ENCODE measurements at regions not wholly inside any gene's neighbourhood (a gene's known extent, or its start where the extent isn't known, plus 50 kb on each side); places are given as distances from the start of the nearest gene placed in this dataset.

DNA sequence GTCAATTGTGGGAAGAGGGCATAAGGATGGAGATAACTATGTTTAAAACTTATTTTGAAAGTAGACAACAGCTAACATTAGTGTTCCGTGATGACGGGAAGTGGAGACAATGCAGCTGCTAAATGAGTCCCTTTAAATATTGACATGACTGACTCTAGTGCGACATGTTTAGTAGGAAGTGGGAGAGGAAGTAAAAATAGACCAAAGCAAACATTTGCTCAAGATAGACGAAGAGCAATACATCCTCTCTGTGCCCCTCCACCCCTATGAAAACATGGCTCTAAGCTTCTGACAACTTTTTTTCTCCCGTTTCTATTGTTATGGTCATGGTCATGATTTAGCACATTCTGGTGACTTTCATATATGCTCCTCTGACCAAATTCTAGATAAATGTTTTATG, 60.0 kb upstream of the HMCN1 start (continued):
- TF ChIP-seq KMT2B (CRISPR knock-in tag; IDR thresholded peaks at IDR 0.05) (no peak), KLF9 (CRISPR knock-in tag; IDR thresholded peaks at IDR 0.05; ENCODE audit: low read depth) (no peak), HDAC2 (CRISPR knock-in tag; IDR thresholded peaks at IDR 0.05) (peak; percentile 78), MTERF4 (CRISPR knock-in tag; IDR thresholded peaks at IDR 0.05) (no peak), ZNF773 (CRISPR knock-in tag; IDR thresholded peaks at IDR 0.05; ENCODE audit: borderline replicate concordance) (no peak), FOSL2 (CRISPR knock-in tag; IDR thresholded peaks at IDR 0.05) (peak; percentile 78), ZBTB1 (CRISPR knock-in tag; IDR thresholded peaks at IDR 0.05; ENCODE audit: borderline replicate concordance) (no peak), ZFP36 (IDR thresholded peaks at IDR 0.05; ENCODE audit: borderline replicate concordance, low read depth, low read length, partially characterized antibody) (no peak), ETV5 (CRISPR knock-in tag; IDR thresholded peaks at IDR 0.05; ENCODE audit: borderline replicate concordance) (peak; percentile 97), TBL1XR1 (IDR thresholded peaks at IDR 0.05; ENCODE audit: borderline replicate concordance, low read length, partially characterized antibody) (peak; percentile 55), ZNF629 (CRISPR knock-in tag; conservative IDR thresholded peaks at IDR 0.05) (no peak), UBTF (CRISPR knock-in tag; IDR thresholded peaks at IDR 0.05) (no peak), ZSCAN12 (CRISPR knock-in tag; IDR thresholded peaks at IDR 0.05) (no peak), THYN1 (CRISPR knock-in tag; IDR thresholded peaks at IDR 0.05; ENCODE audit: borderline replicate concordance, low read depth) (no peak), ZBTB38 (CRISPR knock-in tag; IDR thresholded peaks at IDR 0.05) (no peak), RFXAP (CRISPR knock-in tag; IDR thresholded peaks at IDR 0.05; ENCODE audit: borderline replicate concordance) (no peak), SRSF9 (IDR thresholded peaks at IDR 0.05; ENCODE audit: borderline replicate concordance, insufficient read depth, low read depth, low read length, poor library complexity, severe bottlenecking) (no peak), ZFP36L2 (CRISPR knock-in tag; IDR thresholded peaks at IDR 0.05) (no peak), REXO4 (CRISPR knock-in tag; IDR thresholded peaks at IDR 0.05; ENCODE audit: borderline replicate concordance) (no peak), HNRNPL (IDR thresholded peaks at IDR 0.05; ENCODE audit: low read depth, low read length) (no peak)
- TF ChIP-seq, protein P1, sequence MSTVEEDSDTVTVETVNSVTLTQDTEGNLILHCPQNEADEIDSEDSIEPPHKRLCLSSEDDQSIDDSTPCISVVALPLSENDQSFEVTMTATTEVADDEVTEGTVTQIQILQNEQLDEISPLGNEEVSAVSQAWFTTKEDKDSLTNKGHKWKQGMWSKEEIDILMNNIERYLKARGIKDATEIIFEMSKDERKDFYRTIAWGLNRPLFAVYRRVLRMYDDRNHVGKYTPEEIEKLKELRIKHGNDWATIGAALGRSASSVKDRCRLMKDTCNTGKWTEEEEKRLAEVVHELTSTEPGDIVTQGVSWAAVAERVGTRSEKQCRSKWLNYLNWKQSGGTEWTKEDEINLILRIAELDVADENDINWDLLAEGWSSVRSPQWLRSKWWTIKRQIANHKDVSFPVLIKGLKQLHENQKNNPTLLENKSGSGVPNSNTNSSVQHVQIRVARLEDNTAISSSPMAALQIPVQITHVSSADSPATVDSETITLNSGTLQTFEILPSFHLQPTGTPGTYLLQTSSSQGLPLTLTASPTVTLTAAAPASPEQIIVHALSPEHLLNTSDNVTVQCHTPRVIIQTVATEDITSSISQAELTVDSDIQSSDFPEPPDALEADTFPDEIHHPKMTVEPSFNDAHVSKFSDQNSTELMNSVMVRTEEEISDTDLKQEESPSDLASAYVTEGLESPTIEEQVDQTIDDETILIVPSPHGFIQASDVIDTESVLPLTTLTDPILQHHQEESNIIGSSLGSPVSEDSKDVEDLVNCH (CRISPR knock-in tag; IDR thresholded peaks at IDR 0.05), result no peak
- TF ChIP-seq, protein P2, sequence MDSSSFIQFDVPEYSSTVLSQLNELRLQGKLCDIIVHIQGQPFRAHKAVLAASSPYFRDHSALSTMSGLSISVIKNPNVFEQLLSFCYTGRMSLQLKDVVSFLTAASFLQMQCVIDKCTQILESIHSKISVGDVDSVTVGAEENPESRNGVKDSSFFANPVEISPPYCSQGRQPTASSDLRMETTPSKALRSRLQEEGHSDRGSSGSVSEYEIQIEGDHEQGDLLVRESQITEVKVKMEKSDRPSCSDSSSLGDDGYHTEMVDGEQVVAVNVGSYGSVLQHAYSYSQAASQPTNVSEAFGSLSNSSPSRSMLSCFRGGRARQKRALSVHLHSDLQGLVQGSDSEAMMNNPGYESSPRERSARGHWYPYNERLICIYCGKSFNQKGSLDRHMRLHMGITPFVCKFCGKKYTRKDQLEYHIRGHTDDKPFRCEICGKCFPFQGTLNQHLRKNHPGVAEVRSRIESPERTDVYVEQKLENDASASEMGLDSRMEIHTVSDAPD (CRISPR knock-in tag; IDR thresholded peaks at IDR 0.05), result no peak
- TF ChIP-seq, protein P3, sequence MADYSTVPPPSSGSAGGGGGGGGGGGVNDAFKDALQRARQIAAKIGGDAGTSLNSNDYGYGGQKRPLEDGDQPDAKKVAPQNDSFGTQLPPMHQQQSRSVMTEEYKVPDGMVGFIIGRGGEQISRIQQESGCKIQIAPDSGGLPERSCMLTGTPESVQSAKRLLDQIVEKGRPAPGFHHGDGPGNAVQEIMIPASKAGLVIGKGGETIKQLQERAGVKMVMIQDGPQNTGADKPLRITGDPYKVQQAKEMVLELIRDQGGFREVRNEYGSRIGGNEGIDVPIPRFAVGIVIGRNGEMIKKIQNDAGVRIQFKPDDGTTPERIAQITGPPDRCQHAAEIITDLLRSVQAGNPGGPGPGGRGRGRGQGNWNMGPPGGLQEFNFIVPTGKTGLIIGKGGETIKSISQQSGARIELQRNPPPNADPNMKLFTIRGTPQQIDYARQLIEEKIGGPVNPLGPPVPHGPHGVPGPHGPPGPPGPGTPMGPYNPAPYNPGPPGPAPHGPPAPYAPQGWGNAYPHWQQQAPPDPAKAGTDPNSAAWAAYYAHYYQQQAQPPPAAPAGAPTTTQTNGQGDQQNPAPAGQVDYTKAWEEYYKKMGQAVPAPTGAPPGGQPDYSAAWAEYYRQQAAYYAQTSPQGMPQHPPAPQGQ (CRISPR knock-in tag; IDR thresholded peaks at IDR 0.05; ENCODE audit: borderline replicate concordance), result no peak
